ENCODE measurements at regions not wholly inside any gene's neighbourhood (a gene's known extent, or its start where the extent isn't known, plus 50 kb on each side); places are given as distances from the start of the nearest gene placed in this dataset.
"Not testable (repeated sequence)": the region's sequence is repeated elsewhere in the genome, so short reads cannot be mapped to it uniquely, and the experiment has no call there.

DNA sequence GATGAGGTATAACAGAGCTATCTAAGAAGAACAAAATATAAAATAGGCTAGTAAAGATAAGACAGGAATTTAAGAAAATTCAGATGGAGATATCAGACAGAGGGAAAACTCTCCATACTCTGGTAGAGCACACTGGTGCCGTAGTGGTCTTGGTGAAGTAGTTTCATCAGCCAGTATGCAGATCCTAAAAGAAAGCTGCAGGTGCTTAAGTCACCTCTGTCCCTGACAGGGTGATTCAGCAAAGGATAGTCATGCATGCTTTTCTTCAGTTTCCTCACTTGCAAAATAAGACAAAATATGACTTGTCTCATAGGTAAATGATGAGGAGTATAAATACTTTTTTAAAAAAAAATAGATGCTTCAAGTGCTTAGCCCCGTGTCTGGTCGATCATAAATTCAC lies 794.9 kb downstream of the TNS3 start:
- no peak for ATAC-seq

DNA sequence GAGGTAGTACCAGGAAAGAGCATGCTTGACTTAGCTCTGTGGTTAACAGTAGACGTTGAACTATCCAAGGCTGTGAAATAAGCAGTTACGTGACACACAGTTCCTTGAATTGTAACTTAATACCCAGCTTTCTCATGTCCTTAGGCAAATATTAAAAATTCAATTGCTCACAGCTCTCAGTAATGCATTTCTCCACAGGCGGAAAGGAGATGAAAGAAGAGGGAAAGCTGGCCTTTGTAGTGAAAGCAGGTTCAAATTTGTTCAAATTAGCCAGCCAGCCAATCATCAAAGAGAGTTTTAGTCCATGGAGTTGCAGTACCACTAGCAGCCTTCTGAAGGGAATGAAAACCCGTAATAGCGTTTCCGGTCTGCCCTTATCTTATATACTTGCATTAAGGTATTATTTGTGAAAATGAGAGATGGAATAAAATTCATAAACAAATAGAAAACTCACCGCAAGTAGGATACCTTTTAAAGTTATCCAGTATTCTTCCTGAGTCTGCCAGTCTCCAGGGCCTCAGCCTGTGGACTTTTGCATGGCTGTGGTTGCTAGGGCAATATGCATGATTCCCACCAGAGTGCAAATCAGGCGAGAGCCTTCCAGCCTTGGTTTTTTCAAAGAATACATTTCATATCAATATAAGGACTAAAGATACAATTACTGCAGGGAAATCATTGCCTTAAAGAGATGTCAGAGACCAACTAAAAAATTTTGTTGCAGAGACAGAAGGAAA lies 795.5 kb downstream of the TNS3 start:
- no peak for ATAC-seq

DNA sequence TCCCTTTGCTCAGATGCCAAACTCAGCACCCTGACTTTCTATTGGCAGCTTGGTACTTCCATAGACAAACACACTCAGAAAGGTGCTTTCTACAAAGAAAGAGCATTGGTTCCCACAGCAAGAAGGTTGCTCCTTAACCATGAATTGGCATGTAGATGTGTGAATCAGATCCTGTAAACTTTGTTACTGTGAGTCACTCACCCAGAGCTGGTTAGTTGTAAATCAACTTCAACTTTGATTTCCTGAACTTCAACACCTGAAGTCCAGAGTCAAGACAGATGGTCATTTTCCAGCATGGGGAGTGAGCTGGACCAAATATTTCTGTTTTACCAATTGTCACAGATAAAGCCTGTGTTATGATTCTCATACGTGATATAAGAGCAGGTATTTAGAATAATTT lies 797.2 kb downstream of the TNS3 start:
- no peak for ATAC-seq

DNA sequence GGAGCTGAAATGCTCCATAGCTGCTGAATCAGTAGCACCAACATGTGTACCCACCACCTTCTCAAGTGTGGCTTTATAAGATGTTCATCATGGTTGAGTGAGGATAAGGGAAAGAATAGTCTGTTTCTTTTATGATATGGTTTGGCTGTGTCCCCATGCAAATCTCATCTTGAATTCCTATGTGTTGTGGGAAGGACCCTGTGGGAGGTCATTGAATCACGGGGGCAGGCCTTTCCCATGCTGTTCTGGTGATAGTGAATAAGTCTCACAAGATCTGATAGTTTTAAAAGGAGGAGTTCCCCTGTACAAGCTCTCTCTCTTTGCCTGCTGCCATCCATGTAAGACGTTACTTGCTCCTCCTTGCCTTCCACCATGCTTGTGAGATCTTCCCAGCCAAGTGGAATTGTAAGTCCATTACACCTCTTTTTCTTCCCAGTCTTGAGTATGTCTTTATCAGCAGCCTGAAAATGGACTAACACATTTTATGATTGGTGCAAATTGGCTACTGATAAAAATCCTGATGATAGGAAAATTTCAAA lies 799.9 kb downstream of the TNS3 start:
- ATAC-seq: no peak

DNA sequence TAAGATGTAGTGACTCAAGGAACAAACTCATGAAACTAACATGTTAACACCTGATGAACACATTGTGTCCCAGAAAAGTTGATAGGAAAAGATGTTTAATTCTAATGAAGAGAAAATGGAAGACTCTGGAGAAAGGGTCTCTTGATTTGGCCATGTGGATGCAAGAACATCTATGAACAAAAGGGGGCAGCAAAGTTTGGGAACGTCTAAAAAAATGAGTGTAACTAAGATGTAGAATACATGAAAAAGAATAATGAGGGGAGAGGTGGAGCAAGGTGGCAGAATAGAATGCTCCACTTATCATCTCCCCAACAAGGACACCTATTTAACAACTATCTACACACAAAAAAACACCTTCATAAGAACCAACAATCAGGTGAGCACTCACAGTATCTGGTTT lies 805.1 kb downstream of the TNS3 start:
- no peak for ATAC-seq

DNA sequence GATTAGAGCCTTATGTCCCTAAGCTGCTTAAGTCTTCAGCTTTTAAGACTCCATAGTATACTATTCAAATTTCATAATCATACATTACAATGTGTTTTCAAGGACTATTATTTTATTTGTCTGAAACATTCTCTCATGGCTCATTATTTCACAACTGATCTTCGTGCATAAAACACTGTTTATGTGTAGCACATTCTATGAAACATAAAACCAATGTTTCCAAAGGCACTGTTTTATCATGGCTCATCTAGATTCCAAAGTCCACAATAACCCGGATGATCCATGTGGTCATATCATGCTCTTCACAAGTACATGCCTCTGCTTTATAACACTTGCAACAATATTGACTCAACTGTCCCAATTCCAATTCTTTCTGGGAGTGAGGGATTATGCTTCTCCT lies 806.1 kb downstream of the TNS3 start:
- ATAC-seq: no peak

DNA sequence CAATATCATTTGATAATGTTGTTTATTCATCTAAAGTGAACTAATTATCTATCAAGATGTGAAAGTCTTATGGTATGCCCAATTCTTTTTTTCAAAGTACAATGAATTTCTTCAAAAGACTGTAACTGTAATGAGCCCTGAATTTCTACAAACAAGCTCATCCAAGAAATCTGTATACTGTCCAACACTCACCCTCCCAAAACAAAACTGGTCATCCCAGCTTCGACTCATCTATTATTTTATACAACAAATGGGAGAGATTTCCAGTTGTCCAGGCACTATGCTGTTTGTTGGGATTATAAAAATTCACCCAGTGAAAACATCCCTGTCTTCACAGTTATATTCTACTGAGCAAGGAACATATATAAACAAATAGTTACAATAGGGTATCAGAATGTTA lies 806.9 kb downstream of the TNS3 start:
- no peak for ATAC-seq

DNA sequence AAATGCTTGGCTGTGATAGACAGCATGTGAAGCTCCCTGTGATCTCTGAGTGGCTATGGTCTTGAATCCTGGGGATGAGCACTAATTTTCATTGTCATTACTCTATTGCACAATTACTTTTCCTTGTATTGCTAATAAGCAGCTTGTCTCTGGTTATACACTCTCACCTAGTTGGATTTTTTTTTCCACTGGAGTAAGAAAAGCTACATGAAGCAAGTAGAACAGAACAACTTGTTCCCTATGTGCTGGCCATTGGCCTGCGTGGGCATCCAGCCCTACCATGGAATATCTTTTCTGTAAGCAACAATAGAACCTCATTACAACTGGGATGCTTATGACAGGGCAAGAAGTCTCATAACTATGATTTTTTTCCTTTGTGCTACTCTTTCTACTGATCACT lies 807.4 kb downstream of the TNS3 start:
- no peak for ATAC-seq

DNA sequence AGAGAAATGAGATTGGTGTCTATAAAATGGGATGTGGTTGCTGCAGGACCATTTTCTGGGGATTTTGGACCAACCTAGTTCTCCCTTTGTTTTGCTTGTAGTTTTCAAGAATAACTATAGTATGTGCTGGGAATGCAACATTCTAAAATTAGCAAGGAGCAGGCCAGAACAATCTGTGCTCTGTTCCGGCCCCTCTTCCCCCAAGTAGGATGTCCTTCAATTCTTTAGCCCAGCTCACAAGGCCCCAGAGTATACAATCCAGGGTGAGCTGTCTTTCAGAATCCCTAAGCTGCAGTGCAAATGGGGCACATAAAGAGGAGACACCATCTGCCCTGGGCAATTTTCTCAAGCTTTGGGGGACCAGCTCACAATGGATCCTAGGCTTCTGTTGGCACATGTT lies 809.1 kb downstream of the TNS3 start:
- no peak for ATAC-seq

DNA sequence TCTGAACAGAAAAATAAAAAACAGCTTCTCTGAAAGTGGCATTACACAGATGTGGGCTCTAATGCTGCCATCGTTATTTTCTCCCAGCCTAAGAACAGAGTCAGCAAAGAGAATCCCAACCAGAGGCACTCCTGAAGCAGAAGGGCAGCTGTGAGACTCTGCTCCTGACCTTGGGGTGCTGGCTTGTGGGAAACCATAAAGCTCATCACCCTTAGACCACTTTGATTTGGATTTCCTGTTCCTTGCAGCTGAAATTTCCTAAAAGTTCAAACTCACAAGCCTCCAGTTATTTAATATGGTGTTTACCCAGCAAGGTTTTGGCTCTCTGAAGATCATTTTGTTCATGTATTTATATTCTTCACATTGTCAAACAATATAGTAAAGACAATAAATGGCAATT lies 814.8 kb downstream of the TNS3 start:
- ATAC-seq: no peak

DNA sequence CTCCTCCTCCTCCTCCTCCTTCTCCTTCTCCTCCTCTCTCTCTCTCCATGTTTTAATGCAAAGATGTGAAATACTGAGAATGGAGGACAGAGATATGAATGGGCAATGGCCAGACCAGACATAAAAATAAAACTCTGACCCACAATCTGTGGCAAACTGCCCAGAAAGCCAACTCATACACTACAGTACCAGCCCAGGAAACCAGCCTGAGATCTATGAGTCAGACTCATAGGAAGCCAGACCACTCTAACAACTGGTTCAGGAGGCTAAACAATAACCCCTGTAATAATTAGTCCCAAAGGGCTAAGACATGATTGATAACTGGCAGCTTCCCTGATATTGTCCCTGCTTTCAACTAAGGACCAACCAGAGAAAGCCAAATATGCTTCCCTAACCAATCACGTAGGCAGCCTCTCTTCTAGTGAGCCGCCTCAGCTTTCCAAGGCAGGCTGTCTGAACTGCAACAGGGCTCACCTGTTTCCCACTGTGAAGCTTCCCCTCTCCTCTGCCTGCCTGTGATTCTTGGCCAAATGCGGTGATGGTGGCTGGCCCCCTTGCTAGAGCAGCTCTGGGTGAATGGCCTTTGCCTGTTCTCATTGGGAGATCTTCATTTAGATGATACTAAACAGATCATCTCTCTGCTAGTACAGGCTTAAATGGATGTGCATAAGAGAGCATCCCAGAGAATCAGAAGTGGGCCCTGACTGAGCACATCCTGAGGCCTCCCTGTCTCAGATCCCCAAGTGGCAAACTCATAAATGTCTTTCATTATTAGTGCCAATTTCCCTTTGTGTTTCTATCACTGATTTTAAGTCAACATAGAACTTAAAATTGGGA lies 817.6 kb downstream of the TNS3 start:
- no peak for ATAC-seq

DNA sequence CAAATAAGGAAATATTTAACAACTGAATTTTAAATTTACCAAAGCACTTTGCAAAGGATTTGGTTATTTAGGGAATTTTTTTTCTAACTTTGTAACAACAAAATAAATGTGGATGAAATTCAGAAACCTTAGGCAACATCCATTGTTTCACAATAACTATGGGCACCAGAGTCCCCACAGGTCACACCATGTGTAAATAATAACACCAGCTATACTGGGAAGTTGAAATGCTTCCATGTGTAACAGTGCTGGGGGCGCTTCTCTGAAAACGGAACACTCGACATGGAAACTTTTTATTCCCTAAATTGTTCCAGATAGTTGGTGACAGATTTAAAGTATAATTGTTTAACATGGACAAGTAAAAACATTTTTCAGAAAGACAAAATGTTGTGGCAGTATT lies 818.6 kb downstream of the TNS3 start:
- ATAC-seq: no peak

DNA sequence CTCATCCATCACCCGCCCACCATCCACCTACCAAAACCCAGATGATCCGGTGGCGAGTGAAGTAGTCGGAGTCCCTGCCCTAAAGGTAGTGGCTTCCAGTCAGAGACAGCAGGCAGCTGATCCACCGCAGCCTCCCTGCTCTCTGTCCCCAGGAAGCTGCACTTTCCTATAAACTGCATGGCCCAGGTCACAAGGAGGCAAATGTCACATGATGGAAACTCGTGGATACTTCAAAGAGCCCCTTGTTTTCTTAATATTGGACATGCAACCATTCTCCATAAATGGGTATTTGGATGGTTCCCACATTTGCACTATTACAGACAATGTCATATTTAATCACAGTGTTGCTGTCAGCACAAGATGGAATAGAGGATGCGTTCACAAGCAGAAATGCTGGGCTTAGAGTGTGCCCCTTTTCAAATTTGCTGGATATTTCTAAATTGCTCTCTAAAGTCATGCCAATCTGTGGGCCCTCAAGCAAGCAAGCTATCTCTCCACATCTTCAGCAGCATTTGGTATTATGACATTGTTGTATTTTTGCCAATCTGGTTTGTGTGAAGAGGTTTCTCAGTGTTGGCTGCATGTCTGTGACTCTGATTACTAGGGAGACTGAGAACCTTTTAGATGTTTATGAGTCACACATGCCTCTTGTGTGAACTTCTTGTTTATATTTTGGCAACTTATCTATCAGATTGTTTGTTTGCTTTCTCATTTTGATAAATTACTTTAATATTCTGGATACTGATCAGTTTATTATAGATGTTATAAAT lies 822.0 kb downstream of the TNS3 start:
- ATAC-seq: no peak

DNA sequence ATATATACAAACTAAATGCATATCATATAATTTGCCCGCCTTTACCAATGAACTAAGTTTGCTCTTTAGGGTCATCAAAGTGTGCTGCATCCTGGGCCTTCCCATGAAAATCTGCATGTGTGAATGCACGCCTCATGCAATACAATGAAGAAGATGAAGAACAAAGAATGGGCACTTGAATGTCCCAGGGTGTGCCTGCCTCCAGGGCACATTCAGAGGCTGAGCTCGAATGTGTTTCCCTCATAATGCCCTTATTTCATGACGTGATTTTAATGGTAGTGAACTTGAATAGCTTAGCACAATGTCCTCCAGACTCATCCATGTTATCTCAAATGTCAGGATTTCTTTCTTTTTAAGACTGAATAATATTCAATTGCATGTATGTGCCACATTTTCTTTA lies 824.9 kb downstream of the TNS3 start:
- ATAC-seq: no peak

DNA sequence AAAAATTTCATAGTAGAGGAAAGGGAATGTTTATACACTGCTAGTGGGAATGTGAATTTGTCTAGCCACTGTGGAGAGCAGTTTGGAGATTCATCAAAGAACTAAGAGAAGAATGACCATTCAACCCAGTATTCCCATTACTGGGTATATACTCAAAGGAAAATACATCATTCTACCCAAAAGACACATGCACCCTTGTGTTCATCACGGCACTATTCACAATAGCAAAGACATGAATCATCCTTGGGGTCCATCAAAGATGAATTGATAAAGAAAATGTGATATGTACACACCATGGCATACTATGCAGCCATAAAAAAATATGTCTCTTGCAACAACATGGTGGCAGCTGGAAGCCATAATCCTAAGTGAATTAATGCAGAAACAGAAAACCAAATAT lies 825.7 kb downstream of the TNS3 start:
- ATAC-seq: no peak

DNA sequence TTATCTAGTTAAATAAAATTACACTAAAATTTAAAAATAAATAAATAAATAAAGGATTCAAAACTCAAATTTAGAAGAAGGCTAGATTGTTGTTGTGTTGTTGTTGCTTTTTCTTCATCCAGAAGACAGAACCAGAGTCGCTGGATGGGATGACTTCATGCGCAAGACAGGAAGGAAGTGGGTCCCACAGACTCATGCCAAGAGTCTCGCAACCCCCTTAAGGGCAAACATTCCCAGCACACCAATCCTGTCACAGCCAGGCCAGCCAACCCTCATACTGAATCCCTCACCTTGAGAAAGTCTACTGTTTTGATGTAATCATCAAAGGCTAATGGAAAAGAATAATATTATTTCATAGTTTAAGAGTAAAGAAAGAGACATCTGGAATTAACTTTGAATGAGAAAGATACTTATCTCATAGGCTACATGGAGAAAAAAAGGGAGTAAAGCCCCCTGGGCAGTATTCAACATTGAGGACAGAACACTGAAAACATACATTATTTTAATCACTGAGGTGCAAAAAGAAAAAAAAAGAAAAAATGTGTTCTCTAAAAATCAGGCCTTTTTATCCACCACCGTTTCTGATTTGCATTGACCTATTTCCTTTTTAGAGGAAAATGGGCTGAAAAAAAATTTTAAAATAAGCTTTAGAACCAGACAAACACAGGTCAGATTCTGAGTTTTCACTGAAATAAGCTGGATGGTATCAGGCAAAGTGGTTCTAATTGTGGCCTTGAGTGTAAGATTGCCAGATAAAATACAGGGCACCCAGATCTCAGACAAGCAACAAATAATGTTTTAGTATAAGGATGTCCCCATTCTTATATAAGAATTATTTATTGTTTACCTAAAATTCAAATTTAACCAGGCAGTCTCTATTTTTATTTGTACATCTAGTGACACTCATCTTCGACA lies 826.5 kb downstream of the TNS3 start:
- no peak for ATAC-seq

DNA sequence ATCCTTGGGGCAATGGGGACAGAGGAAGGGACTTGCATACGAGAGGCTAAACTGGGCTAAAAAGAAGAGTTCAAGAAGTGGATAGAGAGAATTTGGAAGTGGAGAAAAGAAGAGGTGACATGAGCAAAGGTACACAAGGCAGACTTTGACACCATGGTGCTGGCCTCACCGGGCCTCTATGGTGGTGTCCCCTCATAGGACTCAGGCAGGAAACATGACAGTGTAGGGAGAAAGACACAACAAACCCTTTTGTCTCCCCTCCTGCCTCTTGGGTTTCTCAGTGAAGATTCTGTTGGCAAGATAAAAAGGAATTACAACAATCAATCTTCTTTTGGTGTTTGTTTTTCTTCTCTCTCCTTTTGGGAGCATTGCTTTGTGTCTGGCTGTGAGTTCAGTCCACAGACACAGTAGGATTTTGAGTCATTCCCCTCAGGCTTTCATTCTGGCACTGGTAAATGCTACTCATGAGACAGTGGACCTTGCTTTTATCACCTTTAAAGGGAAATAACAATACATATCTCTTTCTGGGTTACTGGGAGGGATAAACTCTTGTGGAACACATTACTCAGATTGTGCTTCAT lies 827.7 kb downstream of the TNS3 start:
- no peak for ATAC-seq

DNA sequence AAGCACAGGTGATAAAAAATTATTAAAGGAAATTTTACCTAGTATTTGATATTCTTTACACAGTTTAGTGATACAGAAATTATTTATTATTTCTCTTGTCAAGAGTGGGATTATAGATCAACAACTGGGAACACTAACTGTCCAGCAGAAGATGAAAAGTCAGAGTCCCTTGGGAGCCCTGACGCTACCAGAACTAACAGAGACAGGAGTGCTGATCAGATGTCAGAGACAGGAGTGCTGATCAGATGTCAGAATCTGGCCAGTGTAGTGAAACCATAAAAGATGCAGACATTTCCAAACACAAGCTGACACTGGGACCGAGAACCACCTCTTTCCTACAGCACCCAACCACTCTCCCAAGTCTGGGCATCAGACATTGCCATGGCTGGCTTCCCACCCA lies 828.2 kb downstream of the TNS3 start:
- ATAC-seq: no peak

DNA sequence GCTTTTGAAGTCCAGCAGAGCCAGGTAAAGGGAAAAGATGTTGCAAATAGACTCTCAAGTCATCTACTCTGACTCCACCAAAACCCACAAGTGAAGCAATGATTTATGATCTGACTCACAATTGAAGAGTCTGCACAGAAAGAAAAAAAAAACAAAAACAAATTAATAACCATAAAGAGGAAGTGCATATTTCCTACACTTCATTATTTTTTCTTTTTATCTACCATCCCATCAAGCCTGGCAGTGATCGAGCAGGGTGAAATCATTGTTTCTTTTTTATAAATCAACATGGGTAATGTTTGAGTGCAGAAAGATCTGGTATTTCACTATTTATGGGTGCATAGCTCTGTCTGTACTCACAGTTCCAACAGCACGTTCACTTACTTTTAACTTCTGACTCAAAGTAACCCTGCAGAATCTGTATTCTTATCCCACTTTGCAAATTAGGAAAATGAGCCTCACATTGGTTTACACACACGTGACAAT lies 829.0 kb downstream of the TNS3 start:
- ATAC-seq: no peak

DNA sequence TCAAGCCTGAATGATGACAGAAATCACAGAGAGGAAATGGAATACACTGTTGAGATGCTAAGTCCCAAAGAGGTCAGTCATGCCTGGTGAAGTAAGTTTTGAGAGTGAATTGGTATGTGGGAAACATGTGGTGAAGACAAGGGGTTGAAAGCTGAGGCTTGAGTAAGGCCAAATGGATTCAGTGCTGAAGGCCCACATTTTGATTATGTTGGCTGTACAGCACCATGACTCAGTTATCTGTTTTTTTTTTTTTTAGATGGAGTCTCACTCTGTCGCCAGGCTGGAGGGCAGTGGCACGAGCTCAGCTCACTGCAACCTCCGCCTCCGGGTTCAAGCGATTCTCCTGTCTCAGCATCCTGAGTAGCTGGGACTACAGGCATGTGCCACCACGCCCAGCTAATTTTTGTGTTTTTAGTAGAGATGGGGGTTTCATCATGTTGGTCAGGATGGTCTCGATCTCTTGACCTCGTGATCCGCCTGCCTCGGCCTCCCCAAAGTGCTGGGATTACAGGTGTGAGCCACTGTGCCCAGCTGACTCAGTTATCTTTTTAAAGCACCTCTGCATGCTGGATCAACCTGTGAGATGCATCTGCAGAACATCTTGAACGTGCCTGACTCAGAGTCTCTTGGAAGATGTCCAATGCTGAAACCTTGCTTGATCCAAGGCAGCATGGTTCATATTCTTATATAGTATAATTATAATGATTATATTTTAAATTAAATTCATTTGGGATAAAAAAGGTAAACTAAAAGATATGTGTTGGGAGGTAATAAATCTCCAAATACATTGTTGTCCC lies 829.8 kb downstream of the TNS3 start:
- ATAC-seq: not testable (repeated sequence)

DNA sequence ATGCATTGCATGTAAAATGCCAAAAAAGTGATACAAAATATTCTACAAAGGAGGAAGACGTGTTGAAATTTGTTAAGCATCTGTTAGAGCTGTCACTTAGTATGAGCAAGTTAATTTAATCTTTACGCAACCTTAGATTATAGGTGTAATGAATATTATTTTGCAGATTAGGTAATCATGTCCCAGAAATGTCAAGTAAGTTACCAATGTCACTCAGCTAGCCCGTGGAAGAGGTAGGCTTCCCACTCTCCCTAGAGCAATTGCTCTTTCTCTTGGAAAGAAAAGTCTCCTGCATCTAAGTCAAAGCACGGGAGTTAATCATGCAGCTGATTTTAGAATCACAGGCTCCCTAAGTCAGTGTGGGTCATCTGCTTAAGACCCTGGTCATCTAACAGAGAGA lies 830.4 kb upstream of the IGFBP3 start:
- no peak for ATAC-seq
